ENCODE measurements at regions not wholly inside any gene's neighbourhood (a gene's known extent, or its start where the extent isn't known, plus 50 kb on each side); places are given as distances from the start of the nearest gene placed in this dataset.
"Not testable (repeated sequence)": the region's sequence is repeated elsewhere in the genome, so short reads cannot be mapped to it uniquely, and the experiment has no call there.

DNA sequence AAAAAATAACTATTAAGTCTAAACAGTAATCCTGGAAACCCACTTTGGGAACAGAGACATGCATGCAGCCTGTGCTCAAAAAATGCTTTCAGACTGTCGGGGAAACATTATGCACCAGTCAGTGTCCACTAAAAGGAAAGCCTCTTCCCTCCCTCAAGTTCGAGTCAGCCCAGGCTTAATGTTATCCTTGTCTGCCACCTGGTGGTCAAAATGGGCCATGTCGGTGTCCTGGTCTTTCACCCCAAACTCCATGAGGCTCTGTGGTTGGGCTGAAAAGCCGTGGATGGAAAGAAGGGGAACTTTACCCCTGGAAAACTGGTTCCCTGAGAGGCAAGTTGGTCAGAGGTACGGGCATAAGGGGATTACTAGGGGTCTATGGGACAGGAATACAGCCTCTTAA, 88.4 kb upstream of the ZNF492 start:
- H3K36me3 Mint-ChIP-seq: peaks cover 18% of the 10 kb centered on the region
- no peaks in the 10 kb centered on the region for H3K27me3 Mint-ChIP-seq
- no peak for ATAC-seq
- no peaks in the 10 kb centered on the region for H3K4me1 Mint-ChIP-seq (ENCODE audit: low read depth in 2 of 2)
- H3K9me3 Mint-ChIP-seq: peaks cover 21% of the 10 kb centered on the region
- H3K4me3 Mint-ChIP-seq: no peak overlapping the region
- no peak for DNase-seq (ENCODE audit: low spot score)
- no peak overlapping the region for H3K27ac Mint-ChIP-seq

- no peak overlapping the region for H3K27ac Mint-ChIP-seq
Observed at GRCh38 chr19:22533761-22534160, 100.4 kb upstream of the ZNF492 start.

GRCh38 chr19:22532388-22533300, 101.5 kb upstream of the ZNF492 start:
- H3K9me3 Mint-ChIP-seq: peaks cover 16% of the 10 kb centered on the region
- no peak for DNase-seq (ENCODE audit: low spot score)

More at GRCh38 chr19:22533761-22534160, 100.4 kb upstream of the ZNF492 start:
- H3K4me3 Mint-ChIP-seq: no peak overlapping the region
- peaks cover 14% of the 10 kb centered on the region for H3K9me3 Mint-ChIP-seq
- H3K36me3 Mint-ChIP-seq: peaks cover 16% of the 10 kb centered on the region
- no peak for ATAC-seq
- no peak for DNase-seq (ENCODE audit: low spot score)
- no peaks in the 10 kb centered on the region for H3K4me1 Mint-ChIP-seq (ENCODE audit: low read depth in 2 of 2)
- no peaks in the 10 kb centered on the region for H3K27me3 Mint-ChIP-seq

GRCh38 chr19:22530042-22530441, 104.1 kb upstream of the ZNF492 start:
- no peak for ATAC-seq
- Mint-ChIP-seq H3K27ac (no peak overlapping the region), H3K36me3 (peaks cover 16% of the 10 kb centered on the region), H3K27me3 (no peaks in the 10 kb centered on the region), H3K4me1 (ENCODE audit: low read depth in 2 of 2) (no peaks in the 10 kb centered on the region), H3K9me3 (peaks cover 18% of the 10 kb centered on the region), H3K4me3 (no peak overlapping the region)
- DNase-seq (ENCODE audit: low spot score): no peak

More at GRCh38 chr19:22532388-22533300, 101.5 kb upstream of the ZNF492 start:
- Mint-ChIP-seq H3K4me1 (ENCODE audit: low read depth in 2 of 2) (no peaks in the 10 kb centered on the region), H3K4me3 (no peak overlapping the region), H3K27ac (no peak overlapping the region), H3K36me3 (peaks cover 16% of the 10 kb centered on the region), H3K27me3 (no peaks in the 10 kb centered on the region)
- no peak for ATAC-seq

- no peaks in the 10 kb centered on the region for H3K4me1 Mint-ChIP-seq (ENCODE audit: low read depth in 2 of 2)
Observed at GRCh38 chr19:22528956-22529355, 105.2 kb upstream of the ZNF492 start.

DNA sequence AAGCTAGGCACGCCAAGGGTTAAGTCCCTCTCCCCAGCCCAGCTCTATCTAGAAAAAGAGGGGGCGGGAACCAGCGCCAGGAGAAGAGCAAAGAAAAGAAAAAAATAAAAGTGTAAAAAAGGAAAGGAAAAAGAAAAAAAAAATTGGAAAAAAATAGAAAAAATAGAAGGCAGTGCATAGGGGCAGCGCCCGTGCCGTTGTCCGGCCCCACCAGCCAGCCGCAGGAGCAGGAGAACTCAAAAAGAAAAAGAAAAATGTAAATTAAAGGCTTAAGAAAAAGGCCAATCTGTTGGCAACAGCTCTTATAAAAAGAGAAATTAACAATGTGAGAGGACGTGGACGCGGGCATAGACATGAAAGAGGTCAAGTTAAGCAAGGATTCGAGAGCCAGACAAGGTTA, 105.4 kb upstream of the ZNF98 start:
- DNase-seq (ENCODE audit: low spot score) (no peak), ATAC-seq (no peak)
- peaks cover 13% of the 10 kb centered on the region for H3K36me3 Mint-ChIP-seq
- no peaks in the 10 kb centered on the region for H3K27me3 Mint-ChIP-seq
- H3K4me1 Mint-ChIP-seq (ENCODE audit: low read depth in 2 of 2): no peaks in the 10 kb centered on the region
- H3K9me3 Mint-ChIP-seq: peaks cover 15% of the 10 kb centered on the region
- no peak overlapping the region for H3K4me3 Mint-ChIP-seq
- no peak overlapping the region for H3K27ac Mint-ChIP-seq

More at GRCh38 chr19:22528956-22529355, 105.2 kb upstream of the ZNF492 start:
- DNase-seq (ENCODE audit: low spot score) (no peak), ATAC-seq (no peak)
- Mint-ChIP-seq H3K27ac (no peak overlapping the region), H3K36me3 (peaks cover 15% of the 10 kb centered on the region), H3K9me3 (peaks cover 15% of the 10 kb centered on the region), H3K4me3 (no peak overlapping the region), H3K27me3 (no peaks in the 10 kb centered on the region)

GRCh38 chr19:22526661-22527272, 104.6 kb upstream of the ZNF98 start:
- H3K27me3 Mint-ChIP-seq: no peaks in the 10 kb centered on the region
- no peak for ATAC-seq
- H3K4me3 Mint-ChIP-seq: no peak overlapping the region
- DNase-seq (ENCODE audit: low spot score): no peak
- H3K36me3 Mint-ChIP-seq: peaks cover 13% of the 10 kb centered on the region
- no peaks in the 10 kb centered on the region for H3K4me1 Mint-ChIP-seq (ENCODE audit: low read depth in 2 of 2)
- peaks cover 18% of the 10 kb centered on the region for H3K9me3 Mint-ChIP-seq
- H3K27ac Mint-ChIP-seq: no peak overlapping the region

- no peak for ATAC-seq
- no peaks in the 10 kb centered on the region for H3K27me3 Mint-ChIP-seq
- H3K36me3 Mint-ChIP-seq: peaks cover 18% of the 10 kb centered on the region
- peaks cover 31% of the 10 kb centered on the region for H3K9me3 Mint-ChIP-seq
- no peaks in the 10 kb centered on the region for H3K4me1 Mint-ChIP-seq (ENCODE audit: low read depth in 2 of 2)
- DNase-seq (ENCODE audit: low spot score): no peak
- H3K4me3 Mint-ChIP-seq: no peak overlapping the region
- H3K27ac Mint-ChIP-seq: no peak overlapping the region
Observed at GRCh38 chr19:22523940-22524339, 101.8 kb upstream of the ZNF98 start.

- H3K27me3 Mint-ChIP-seq; H3K4me3 Mint-ChIP-seq; H3K4me1 Mint-ChIP-seq (ENCODE audit: low read depth in 2 of 2); DNase-seq (ENCODE audit: low spot score); ATAC-seq; H3K27ac Mint-ChIP-seq: not testable (repeated sequence)
- Mint-ChIP-seq H3K36me3 (peaks cover 18% of the 10 kb centered on the region), H3K9me3 (peaks cover 28% of the 10 kb centered on the region)
Observed at GRCh38 chr19:22519562-22519961, 97.4 kb upstream of the ZNF98 start.

GRCh38 chr19:22519152-22519551, 97.0 kb upstream of the ZNF98 start:
- H3K27me3 Mint-ChIP-seq: no peaks in the 10 kb centered on the region
- H3K27ac Mint-ChIP-seq: no peak overlapping the region
- peaks cover 28% of the 10 kb centered on the region for H3K9me3 Mint-ChIP-seq
- H3K4me3 Mint-ChIP-seq: no peak overlapping the region
- ATAC-seq (no peak), DNase-seq (ENCODE audit: low spot score) (no peak)
- no peaks in the 10 kb centered on the region for H3K4me1 Mint-ChIP-seq (ENCODE audit: low read depth in 2 of 2)
- H3K36me3 Mint-ChIP-seq: peaks cover 18% of the 10 kb centered on the region

GRCh38 chr19:22517496-22518411, 95.6 kb upstream of the ZNF98 start:
- Mint-ChIP-seq H3K4me1 (ENCODE audit: low read depth in 2 of 2) (no peaks in the 10 kb centered on the region), H3K9me3 (peaks cover 26% of the 10 kb centered on the region)

DNA sequence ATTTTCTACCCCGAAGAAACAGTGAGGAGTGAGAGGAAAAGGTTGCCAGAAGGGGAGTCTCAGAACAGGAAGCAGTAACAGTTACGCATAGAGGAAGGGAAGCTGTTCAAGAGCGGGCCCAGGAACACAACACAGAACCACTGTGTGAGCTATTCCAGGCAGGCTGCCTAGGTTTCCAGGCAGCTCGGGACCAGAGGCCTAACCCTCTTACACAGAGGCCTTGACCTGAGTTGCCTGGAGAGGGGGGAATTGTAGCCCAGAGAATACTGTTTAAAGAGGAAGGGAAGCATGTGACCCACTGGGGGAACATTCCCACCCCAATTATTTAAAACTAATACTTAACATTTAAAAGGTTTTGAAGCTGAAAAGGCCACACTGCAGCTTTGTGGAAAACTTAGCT, 93.3 kb upstream of the ZNF98 start:
- Mint-ChIP-seq H3K27ac (no peak overlapping the region), H3K9me3 (peaks cover 19% of the 10 kb centered on the region), H3K4me3 (no peak overlapping the region), H3K27me3 (no peaks in the 10 kb centered on the region), H3K4me1 (ENCODE audit: low read depth in 2 of 2) (no peaks in the 10 kb centered on the region), H3K36me3 (peaks cover 13% of the 10 kb centered on the region)
- no peak for ATAC-seq
- no peak for DNase-seq (ENCODE audit: low spot score)

More at GRCh38 chr19:22517496-22518411, 95.6 kb upstream of the ZNF98 start:
- peaks cover 13% of the 10 kb centered on the region for H3K36me3 Mint-ChIP-seq
- H3K27ac Mint-ChIP-seq: no peak overlapping the region
- DNase-seq (ENCODE audit: low spot score) (no peak), ATAC-seq (peak in 1 of 2 donors; percentile 25)
- H3K4me3 Mint-ChIP-seq: no peak overlapping the region
- no peaks in the 10 kb centered on the region for H3K27me3 Mint-ChIP-seq

GRCh38 chr19:22503524-22503923, 81.4 kb upstream of the ZNF98 start:
- H3K4me3 Mint-ChIP-seq: no peak overlapping the region
- peaks cover 20% of the 10 kb centered on the region for H3K9me3 Mint-ChIP-seq
- DNase-seq (ENCODE audit: low spot score): no peak
- H3K27ac Mint-ChIP-seq: no peak overlapping the region
- no peak for ATAC-seq
- no peaks in the 10 kb centered on the region for H3K4me1 Mint-ChIP-seq (ENCODE audit: low read depth in 2 of 2)
- H3K36me3 Mint-ChIP-seq: peaks cover 17% of the 10 kb centered on the region
- H3K27me3 Mint-ChIP-seq: no peaks in the 10 kb centered on the region
